Colonic mucosa (tissue), 4 donors: ENCODE measurements at regions not wholly inside any gene's neighbourhood (a gene's known extent, or its start where the extent isn't known, plus 50 kb on each side); places are given as distances from the start of the nearest gene placed in this dataset.

Experiments
- DNase-seq: peaks from one replicate; pipeline ENCODE4 v3.0.0-alpha.2; 2020
- H3K27ac ChIP-seq: fragments of 200-600 bp; one replicate; pipeline ENCODE4 v1.8.0; 2021
- H3K27me3 ChIP-seq: fragments of 200-600 bp; one replicate; pipeline ENCODE4 v1.8.0; 2021
- H3K36me3 ChIP-seq: fragments of 200-600 bp; one replicate; pipeline ENCODE4 v1.8.0; 2021
- H3K4me1 ChIP-seq: fragments of 200-600 bp; one replicate; pipeline ENCODE4 v1.8.0; 2021; ENCODE audit warnings: mild to moderate bottlenecking
- H3K4me3 ChIP-seq: fragments of 200-600 bp; one replicate; pipeline ENCODE4 v1.8.0; 2021
- H3K9ac ChIP-seq, 2 donors: one replicate each; pipeline ENCODE4 v1.7.0; 2013; ENCODE audit warnings: control low read depth in 2 of 2, low read depth in 2 of 2, low read length in 2 of 2
- H3K9me3 ChIP-seq: fragments of 200-600 bp; one replicate; pipeline ENCODE4 v1.8.0; 2021
- intact Hi-C: fragments of 100-400 bp; cut with DNase I; formaldehyde crosslinking; loops from one replicate; pipeline ENCODE4 v1.14.1; 2022
- TF ChIP-seq, protein P1 (sequence below): fragments of 200-600 bp; IDR thresholded peaks from one replicate; pipeline ENCODE4 v1.8.0; 2022; ENCODE audit warnings: antibody characterized with exemption, mild to moderate bottlenecking
- donor health status: healthy.
- donor health status: DM: no; HTN: no; CAD: no.
- donor health status: DM: no; HTN: no; CAD: no.

- intact Hi-C loops: no loop called here
Measured at GRCh38 chr11:134761386-134761785, 349.3 kb upstream of the B3GAT1 start.

DNA sequence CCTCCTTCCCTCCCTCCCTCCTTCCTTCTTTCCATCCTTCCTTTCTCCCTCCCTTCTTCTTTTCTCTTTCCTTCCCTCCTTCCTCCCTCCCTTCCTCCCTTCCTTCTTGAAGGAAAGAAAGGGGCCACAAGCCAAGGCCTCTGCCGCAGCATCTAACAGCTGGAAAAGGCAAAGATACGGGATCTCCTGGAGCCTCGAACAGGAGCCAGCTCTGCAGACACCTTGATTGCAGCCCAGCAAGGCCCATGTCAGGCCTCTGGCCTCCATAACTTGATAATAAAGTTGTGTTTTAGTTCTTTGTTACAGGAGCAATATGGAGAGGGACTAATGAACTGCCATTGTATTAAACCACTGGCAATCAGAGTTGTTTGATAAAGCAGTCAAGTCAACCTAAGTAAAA is 348.9 kb upstream of the B3GAT1 start:
- TF ChIP-seq, protein P1, sequence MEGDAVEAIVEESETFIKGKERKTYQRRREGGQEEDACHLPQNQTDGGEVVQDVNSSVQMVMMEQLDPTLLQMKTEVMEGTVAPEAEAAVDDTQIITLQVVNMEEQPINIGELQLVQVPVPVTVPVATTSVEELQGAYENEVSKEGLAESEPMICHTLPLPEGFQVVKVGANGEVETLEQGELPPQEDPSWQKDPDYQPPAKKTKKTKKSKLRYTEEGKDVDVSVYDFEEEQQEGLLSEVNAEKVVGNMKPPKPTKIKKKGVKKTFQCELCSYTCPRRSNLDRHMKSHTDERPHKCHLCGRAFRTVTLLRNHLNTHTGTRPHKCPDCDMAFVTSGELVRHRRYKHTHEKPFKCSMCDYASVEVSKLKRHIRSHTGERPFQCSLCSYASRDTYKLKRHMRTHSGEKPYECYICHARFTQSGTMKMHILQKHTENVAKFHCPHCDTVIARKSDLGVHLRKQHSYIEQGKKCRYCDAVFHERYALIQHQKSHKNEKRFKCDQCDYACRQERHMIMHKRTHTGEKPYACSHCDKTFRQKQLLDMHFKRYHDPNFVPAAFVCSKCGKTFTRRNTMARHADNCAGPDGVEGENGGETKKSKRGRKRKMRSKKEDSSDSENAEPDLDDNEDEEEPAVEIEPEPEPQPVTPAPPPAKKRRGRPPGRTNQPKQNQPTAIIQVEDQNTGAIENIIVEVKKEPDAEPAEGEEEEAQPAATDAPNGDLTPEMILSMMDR: no peak
- Histone ChIP-seq H3K27ac (no peak overlapping the region), H3K4me3 (no peak overlapping the region), H3K9ac (no peak overlapping the region), H3K9me3 (no peaks in the 10 kb centered on the region), H3K4me1 (no peaks in the 10 kb centered on the region), H3K36me3 (no peaks in the 10 kb centered on the region), H3K27me3 (no peaks in the 10 kb centered on the region)
- intact Hi-C loops: no loop called here
- no peak for DNase-seq

More at GRCh38 chr11:134761386-134761785, 349.3 kb upstream of the B3GAT1 start:
- Histone ChIP-seq H3K27me3 (no peaks in the 10 kb centered on the region), H3K9ac (no peak overlapping the region), H3K27ac (no peak overlapping the region), H3K9me3 (no peaks in the 10 kb centered on the region), H3K36me3 (no peaks in the 10 kb centered on the region), H3K4me3 (no peak overlapping the region), H3K4me1 (no peaks in the 10 kb centered on the region)
- peak; percentile 7 for DNase-seq
- TF ChIP-seq, protein P1: no peak

DNA sequence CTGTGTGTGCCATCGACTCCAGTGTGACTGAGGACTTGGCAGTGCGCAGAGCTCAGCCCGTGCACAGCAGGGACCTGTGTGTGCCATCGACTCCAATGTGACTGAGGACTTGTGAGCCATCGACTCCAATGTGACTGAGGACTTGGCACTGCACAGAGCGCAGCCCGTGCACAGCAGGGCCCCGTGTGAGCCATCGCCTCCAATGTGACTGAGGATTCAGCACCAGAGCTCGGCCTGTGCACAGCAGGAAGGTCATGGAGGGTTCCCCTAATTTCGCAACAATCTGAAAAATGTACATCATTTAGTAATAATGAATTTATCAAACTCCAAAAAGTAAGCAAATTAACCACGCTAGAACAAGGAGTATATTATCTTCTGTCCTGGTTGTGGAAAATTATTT is 348.3 kb upstream of the B3GAT1 start:
- no peak for DNase-seq
- TF ChIP-seq, protein P1: no peak
- H3K27me3 ChIP-seq: no peaks in the 10 kb centered on the region

GRCh38 chr11:134759855-134760254 is 347.8 kb upstream of the B3GAT1 start:
- TF ChIP-seq, protein P1: no peak
- no peak overlapping the region for H3K27ac ChIP-seq
- intact Hi-C loops: no loop called here
- H3K4me3 ChIP-seq: no peak overlapping the region
- no peak for DNase-seq
- H3K9me3 ChIP-seq: no peaks in the 10 kb centered on the region
- H3K27me3 ChIP-seq: no peaks in the 10 kb centered on the region
- H3K36me3 ChIP-seq: no peaks in the 10 kb centered on the region
- H3K9ac ChIP-seq: no peak overlapping the region
- no peaks in the 10 kb centered on the region for H3K4me1 ChIP-seq

More for the DNA sequence above, 348.3 kb upstream of the B3GAT1 start:
- Histone ChIP-seq H3K36me3 (no peaks in the 10 kb centered on the region), H3K9ac (no peak overlapping the region), H3K4me3 (no peak overlapping the region), H3K9me3 (no peaks in the 10 kb centered on the region), H3K27ac (no peak overlapping the region), H3K4me1 (no peaks in the 10 kb centered on the region)
- intact Hi-C loops: no loop called here

DNA sequence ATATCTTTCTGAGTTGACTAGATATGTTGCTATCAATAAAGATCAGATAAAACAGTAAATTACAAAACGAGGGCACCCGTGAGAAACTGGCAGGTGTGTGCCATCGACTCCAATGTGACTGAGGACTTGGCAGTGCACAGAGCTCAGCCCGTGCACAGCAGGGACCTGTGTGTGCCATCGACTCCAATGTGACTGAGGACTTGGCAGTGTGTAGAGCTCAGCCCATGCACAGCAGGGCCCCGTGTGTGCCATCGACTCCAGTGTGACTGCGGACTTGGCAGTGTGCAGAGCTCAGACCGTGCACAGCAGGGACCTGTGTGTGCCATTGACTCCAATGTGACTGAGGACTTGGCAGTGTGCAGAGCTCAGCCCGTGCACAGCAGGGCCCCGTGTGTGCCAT is 347.2 kb upstream of the B3GAT1 start:
- no peak overlapping the region for H3K9ac ChIP-seq
- H3K27me3 ChIP-seq: no peaks in the 10 kb centered on the region
- H3K36me3 ChIP-seq: no peaks in the 10 kb centered on the region
- no peak for DNase-seq
- intact Hi-C loops: no loop called here
- no peak overlapping the region for H3K27ac ChIP-seq
- no peak overlapping the region for H3K4me3 ChIP-seq
- H3K4me1 ChIP-seq: no peaks in the 10 kb centered on the region
- TF ChIP-seq, protein P1: no peak
- H3K9me3 ChIP-seq: no peaks in the 10 kb centered on the region
